ENCODE measurements at regions not wholly inside any gene's neighbourhood (a gene's known extent, or its start where the extent isn't known, plus 50 kb on each side); places are given as distances from the start of the nearest gene placed in this dataset.

DNA sequence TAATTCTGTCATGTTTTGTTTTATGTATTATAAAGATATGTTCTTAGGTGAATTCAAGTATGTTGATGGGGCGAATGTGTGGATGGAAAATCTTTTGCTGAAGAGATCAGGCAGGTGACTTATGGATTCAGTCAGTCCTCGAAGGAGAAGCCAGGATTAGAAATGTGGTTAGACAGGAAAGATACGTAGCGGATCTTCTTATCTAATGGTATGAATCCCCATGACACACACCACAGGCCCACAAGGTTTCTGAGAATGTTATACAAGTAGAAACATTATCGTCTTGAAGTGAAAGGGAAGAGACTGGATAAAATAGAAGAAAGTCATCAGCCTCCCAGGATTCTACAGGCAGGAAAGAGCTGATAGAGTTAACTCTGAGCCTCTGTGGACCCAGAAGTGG lies 69.0 kb upstream of the RFXAP start:
- Histone ChIP-seq H3K36me3 (ENCODE audit: insufficient read depth) (no peaks in the 10 kb centered on the region), H3K27me3 (ENCODE audit: insufficient read depth) (no peaks in the 10 kb centered on the region), H3F3A (replicated peaks; ENCODE audit: low read depth) (no peaks in the 10 kb centered on the region), H4K20me1 (replicated peaks; ENCODE audit: insufficient read depth) (no peaks in the 10 kb centered on the region), H3K4me3 (no peak overlapping the region), H2AFZ (no peak overlapping the region), H3K79me2 (replicated peaks; ENCODE audit: insufficient read depth) (no peaks in the 10 kb centered on the region), H3K27ac (ENCODE audit: low read depth) (no peak overlapping the region), H3K4me1 (ENCODE audit: insufficient read depth) (peaks cover 7% of the 10 kb centered on the region), H3K9me2 (ENCODE audit: insufficient read depth) (no peaks in the 10 kb centered on the region), H3K4me2 (no peak overlapping the region)
- Mint-ChIP-seq H3K4me1 (peaks cover 6% of the 10 kb centered on the region), H3K27ac (no peak overlapping the region), H3K36me3 (ENCODE audit: low read depth) (peaks cover 3% of the 10 kb centered on the region; the same call in 2 of the 3 replicates), H3K4me3 (no peak overlapping the region), H3K9me3 (no peaks in the 10 kb centered on the region), H3K27me3 (ENCODE audit: insufficient read depth, low read depth, poor library complexity) (no peaks in the 10 kb centered on the region)
- no peak for ATAC-seq
- TF ChIP-seq EZH2phosphoT487 (IDR thresholded peaks at IDR 0.05; ENCODE audit: unreplicated experiment), result no peak
- TF ChIP-seq, protein P1, sequence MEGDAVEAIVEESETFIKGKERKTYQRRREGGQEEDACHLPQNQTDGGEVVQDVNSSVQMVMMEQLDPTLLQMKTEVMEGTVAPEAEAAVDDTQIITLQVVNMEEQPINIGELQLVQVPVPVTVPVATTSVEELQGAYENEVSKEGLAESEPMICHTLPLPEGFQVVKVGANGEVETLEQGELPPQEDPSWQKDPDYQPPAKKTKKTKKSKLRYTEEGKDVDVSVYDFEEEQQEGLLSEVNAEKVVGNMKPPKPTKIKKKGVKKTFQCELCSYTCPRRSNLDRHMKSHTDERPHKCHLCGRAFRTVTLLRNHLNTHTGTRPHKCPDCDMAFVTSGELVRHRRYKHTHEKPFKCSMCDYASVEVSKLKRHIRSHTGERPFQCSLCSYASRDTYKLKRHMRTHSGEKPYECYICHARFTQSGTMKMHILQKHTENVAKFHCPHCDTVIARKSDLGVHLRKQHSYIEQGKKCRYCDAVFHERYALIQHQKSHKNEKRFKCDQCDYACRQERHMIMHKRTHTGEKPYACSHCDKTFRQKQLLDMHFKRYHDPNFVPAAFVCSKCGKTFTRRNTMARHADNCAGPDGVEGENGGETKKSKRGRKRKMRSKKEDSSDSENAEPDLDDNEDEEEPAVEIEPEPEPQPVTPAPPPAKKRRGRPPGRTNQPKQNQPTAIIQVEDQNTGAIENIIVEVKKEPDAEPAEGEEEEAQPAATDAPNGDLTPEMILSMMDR (conservative IDR thresholded peaks at IDR 0.05; ENCODE audit: low read depth in 2 of 2), result no peak
- no peak for DNase-seq (ENCODE audit: low spot score)

DNA sequence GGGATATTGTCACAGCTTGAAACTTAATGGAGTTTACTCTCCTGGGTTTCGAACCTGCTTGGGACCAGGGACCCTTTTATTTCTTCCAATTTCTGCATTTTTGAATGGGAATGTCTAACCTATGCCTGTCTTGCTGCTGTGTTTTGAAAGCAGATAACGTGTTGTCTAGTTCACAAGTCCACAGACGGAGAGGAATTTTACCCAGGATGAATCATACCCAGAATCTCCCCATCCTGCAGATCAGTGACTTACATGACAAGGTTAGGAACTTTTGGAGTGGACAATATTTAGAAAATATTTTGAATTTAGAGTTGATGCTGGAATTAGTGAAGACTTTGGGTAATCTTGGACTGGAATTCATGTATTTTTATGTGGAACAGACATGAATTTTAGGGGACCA lies 68.6 kb upstream of the RFXAP start:
- no peak for DNase-seq (ENCODE audit: low spot score)
- no peak overlapping the region for H3K4me3 Mint-ChIP-seq
- H3K4me2 ChIP-seq, result no peak overlapping the region

More for the DNA sequence above, 68.6 kb upstream of the RFXAP start:
- Mint-ChIP-seq H3K36me3 (ENCODE audit: low read depth) (peaks cover 3% of the 10 kb centered on the region; the same call in 2 of the 3 replicates), H3K27ac (no peak overlapping the region), H3K4me1 (peaks cover 2% of the 10 kb centered on the region), H3K27me3 (ENCODE audit: insufficient read depth, low read depth, poor library complexity) (no peaks in the 10 kb centered on the region), H3K9me3 (no peaks in the 10 kb centered on the region)
- Histone ChIP-seq H2AFZ (no peak overlapping the region), H3K4me3 (no peak overlapping the region), H3K27me3 (ENCODE audit: insufficient read depth) (no peaks in the 10 kb centered on the region), H3K27ac (ENCODE audit: low read depth) (no peak overlapping the region), H3K36me3 (ENCODE audit: insufficient read depth) (no peaks in the 10 kb centered on the region), H4K20me1 (replicated peaks; ENCODE audit: insufficient read depth) (no peaks in the 10 kb centered on the region), H3K4me1 (ENCODE audit: insufficient read depth) (peaks cover 3% of the 10 kb centered on the region; the same call in 1 of the 2 replicates), H3K79me2 (replicated peaks; ENCODE audit: insufficient read depth) (no peaks in the 10 kb centered on the region), H3K9me2 (ENCODE audit: insufficient read depth) (no peaks in the 10 kb centered on the region), H3F3A (replicated peaks; ENCODE audit: low read depth) (no peaks in the 10 kb centered on the region)
- no peak for TF ChIP-seq ZNF114 (CRISPR knock-in tag; IDR thresholded peaks at IDR 0.05)
- TF ChIP-seq STAT1 (IDR thresholded peaks at IDR 0.05; ENCODE audit: unreplicated experiment), result no peak
- TF ChIP-seq JUNB (IDR thresholded peaks at IDR 0.05; ENCODE audit: unreplicated experiment), result no peak
- TF ChIP-seq, protein P2, sequence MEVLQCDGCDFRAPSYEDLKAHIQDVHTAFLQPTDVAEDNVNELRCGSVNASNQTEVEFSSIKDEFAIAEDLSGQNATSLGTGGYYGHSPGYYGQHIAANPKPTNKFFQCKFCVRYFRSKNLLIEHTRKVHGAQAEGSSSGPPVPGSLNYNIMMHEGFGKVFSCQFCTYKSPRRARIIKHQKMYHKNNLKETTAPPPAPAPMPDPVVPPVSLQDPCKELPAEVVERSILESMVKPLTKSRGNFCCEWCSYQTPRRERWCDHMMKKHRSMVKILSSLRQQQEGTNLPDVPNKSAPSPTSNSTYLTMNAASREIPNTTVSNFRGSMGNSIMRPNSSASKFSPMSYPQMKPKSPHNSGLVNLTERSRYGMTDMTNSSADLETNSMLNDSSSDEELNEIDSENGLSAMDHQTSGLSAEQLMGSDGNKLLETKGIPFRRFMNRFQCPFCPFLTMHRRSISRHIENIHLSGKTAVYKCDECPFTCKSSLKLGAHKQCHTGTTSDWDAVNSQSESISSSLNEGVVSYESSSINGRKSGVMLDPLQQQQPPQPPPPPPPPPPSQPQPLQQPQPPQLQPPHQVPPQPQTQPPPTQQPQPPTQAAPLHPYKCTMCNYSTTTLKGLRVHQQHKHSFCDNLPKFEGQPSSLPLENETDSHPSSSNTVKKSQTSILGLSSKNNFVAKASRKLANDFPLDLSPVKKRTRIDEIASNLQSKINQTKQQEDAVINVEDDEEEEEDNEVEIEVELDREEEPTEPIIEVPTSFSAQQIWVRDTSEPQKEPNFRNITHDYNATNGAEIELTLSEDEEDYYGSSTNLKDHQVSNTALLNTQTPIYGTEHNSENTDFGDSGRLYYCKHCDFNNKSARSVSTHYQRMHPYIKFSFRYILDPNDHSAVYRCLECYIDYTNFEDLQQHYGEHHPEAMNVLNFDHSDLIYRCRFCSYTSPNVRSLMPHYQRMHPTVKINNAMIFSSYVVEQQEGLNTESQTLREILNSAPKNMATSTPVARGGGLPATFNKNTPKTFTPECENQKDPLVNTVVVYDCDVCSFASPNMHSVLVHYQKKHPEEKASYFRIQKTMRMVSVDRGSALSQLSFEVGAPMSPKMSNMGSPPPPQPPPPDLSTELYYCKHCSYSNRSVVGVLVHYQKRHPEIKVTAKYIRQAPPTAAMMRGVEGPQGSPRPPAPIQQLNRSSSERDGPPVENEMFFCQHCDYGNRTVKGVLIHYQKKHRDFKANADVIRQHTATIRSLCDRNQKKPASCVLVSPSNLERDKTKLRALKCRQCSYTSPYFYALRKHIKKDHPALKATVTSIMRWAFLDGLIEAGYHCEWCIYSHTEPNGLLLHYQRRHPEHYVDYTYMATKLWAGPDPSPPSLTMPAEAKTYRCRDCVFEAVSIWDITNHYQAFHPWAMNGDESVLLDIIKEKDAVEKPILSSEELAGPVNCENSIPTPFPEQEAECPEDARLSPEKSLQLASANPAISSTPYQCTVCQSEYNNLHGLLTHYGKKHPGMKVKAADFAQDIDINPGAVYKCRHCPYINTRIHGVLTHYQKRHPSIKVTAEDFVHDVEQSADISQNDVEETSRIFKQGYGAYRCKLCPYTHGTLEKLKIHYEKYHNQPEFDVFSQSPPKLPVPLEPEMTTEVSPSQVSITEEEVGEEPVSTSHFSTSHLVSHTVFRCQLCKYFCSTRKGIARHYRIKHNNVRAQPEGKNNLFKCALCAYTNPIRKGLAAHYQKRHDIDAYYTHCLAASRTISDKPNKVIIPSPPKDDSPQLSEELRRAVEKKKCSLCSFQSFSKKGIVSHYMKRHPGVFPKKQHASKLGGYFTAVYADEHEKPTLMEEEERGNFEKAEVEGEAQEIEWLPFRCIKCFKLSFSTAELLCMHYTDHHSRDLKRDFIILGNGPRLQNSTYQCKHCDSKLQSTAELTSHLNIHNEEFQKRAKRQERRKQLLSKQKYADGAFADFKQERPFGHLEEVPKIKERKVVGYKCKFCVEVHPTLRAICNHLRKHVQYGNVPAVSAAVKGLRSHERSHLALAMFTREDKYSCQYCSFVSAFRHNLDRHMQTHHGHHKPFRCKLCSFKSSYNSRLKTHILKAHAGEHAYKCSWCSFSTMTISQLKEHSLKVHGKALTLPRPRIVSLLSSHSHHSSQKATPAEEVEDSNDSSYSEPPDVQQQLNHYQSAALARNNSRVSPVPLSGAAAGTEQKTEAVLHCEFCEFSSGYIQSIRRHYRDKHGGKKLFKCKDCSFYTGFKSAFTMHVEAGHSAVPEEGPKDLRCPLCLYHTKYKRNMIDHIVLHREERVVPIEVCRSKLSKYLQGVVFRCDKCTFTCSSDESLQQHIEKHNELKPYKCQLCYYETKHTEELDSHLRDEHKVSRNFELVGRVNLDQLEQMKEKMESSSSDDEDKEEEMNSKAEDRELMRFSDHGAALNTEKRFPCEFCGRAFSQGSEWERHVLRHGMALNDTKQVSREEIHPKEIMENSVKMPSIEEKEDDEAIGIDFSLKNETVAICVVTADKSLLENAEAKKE (CRISPR knock-in tag; IDR thresholded peaks at IDR 0.05), result no peak
- no peak for TF ChIP-seq POLR2AphosphoS5 (IDR thresholded peaks at IDR 0.05; ENCODE audit: low read depth)
- no peak for TF ChIP-seq EZH2 (IDR thresholded peaks at IDR 0.05; ENCODE audit: low read depth, unreplicated experiment)
- no peak for TF ChIP-seq EZH2phosphoT487 (IDR thresholded peaks at IDR 0.05; ENCODE audit: unreplicated experiment)
- TF ChIP-seq, protein P3, sequence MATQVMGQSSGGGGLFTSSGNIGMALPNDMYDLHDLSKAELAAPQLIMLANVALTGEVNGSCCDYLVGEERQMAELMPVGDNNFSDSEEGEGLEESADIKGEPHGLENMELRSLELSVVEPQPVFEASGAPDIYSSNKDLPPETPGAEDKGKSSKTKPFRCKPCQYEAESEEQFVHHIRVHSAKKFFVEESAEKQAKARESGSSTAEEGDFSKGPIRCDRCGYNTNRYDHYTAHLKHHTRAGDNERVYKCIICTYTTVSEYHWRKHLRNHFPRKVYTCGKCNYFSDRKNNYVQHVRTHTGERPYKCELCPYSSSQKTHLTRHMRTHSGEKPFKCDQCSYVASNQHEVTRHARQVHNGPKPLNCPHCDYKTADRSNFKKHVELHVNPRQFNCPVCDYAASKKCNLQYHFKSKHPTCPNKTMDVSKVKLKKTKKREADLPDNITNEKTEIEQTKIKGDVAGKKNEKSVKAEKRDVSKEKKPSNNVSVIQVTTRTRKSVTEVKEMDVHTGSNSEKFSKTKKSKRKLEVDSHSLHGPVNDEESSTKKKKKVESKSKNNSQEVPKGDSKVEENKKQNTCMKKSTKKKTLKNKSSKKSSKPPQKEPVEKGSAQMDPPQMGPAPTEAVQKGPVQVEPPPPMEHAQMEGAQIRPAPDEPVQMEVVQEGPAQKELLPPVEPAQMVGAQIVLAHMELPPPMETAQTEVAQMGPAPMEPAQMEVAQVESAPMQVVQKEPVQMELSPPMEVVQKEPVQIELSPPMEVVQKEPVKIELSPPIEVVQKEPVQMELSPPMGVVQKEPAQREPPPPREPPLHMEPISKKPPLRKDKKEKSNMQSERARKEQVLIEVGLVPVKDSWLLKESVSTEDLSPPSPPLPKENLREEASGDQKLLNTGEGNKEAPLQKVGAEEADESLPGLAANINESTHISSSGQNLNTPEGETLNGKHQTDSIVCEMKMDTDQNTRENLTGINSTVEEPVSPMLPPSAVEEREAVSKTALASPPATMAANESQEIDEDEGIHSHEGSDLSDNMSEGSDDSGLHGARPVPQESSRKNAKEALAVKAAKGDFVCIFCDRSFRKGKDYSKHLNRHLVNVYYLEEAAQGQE (IDR thresholded peaks at IDR 0.05; ENCODE audit: unreplicated experiment), result no peak
- no peak for TF ChIP-seq NANOG (IDR thresholded peaks at IDR 0.05; ENCODE audit: borderline replicate concordance)
- TF ChIP-seq CREB1 (CRISPR knock-in tag; IDR thresholded peaks at IDR 0.05; ENCODE audit: low read depth), result no peak
- ATAC-seq, result no peak

Data from GM23338 (cell line).